HG03064 (cell line): ENCODE measurements at regions not wholly inside any gene's neighbourhood (a gene's known extent, or its start where the extent isn't known, plus 50 kb on each side); places are given as distances from the start of the nearest gene placed in this dataset.

Experiments used
- ATAC-seq: cut with Tn5 transposase; IDR thresholded peaks from one replicate; pipeline ENCODE4 v1.9.1; 2021; ENCODE audit warnings: low read depth; ENCODE audit not compliant: unreplicated experiment

GRCh38 chr3:117723825-117724224 is 1014.2 kb downstream of the TUSC7 start:
- no peak for ATAC-seq

DNA sequence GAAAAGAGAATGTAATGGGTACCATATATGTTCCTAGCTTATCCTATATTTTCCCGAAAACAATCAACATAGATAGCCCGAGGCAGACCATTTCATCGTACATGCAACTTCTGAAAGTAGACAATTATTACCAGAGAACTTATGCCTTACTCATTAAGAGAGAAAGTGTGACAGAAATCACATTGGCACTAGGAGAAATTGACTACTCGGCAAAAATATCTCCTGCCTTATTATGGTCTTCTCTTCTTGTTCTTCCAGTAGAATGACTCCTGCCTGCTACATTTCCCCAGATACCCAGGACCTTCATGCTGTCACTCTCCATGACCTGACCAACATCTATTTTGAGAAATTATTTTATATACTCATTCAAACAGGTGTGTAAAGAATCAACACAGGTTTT is 1015.7 kb downstream of the TUSC7 start:
- no peak for ATAC-seq

DNA sequence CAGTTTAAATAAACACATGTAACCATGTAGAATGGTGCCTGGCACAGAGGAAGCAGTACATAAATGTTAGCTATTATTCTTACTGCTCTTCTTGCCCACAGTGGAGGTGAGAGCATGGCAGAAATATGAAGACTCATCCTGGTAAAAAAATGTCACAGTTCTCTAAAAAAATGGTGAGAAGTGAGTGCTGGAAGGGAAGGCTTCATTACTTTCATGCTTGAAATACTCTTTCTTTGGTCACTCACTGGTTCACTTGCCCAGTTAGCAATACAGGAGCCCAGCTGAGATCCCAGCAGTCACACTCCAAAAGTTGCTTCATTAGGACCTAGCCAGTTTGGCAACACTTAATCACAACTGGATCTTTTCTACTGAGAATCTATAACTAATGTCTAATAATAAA is 1017.2 kb downstream of the TUSC7 start:
- ATAC-seq, result no peak

DNA sequence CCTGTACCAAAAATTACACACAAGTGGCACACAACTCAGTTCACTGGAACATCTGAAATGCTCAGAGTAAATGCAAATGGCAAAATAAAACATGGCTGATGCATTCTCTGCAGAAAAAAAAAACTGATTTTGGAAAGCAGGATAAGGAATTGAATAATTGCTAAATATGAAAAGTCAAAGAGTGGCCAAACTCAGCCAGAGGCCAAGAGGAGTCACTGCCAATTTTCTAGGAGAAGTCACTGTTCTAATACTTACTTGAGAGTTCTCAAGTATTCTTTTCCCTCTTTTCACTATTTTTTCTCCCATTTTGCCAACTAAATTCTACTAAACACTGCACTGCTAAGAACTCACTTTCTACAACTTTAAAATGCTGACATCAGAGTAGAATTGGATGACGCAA is 1018.6 kb downstream of the TUSC7 start:
- ATAC-seq, result no peak

- no peak for ATAC-seq
Measured at GRCh38 chr3:117734496-117734895, 1024.9 kb downstream of the TUSC7 start.

DNA sequence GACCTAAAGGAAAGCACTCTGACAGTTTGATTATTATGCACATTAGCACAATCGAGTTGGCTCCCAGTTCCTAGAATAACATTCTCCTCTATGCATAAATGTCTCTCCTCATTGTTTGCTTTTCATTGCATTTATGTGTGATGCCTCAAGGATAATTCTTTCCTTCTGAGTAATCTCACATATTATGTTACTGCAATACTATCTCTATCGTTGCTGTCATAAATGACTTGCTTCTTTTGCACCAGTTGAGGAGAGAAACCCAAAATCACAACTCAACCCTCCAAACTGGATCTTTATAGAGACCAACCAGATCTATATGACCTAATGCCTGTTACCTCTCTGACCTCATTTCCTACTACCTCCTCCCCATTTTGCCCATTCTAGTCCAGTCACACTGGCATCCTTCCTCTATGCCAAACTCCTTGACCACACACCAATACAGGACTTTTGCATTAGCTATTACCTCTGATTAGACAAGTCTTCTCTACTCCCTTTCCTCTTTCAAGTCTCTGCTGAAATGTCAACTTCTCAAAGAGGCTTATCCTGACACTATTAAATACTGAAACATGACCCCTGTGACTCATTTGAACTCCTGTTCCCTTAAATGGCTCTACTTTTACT is 1026.0 kb downstream of the TUSC7 start:
- ATAC-seq, result no peak

- ATAC-seq, result no peak
Measured at GRCh38 chr3:117736846-117737245, 1027.3 kb downstream of the TUSC7 start.

DNA sequence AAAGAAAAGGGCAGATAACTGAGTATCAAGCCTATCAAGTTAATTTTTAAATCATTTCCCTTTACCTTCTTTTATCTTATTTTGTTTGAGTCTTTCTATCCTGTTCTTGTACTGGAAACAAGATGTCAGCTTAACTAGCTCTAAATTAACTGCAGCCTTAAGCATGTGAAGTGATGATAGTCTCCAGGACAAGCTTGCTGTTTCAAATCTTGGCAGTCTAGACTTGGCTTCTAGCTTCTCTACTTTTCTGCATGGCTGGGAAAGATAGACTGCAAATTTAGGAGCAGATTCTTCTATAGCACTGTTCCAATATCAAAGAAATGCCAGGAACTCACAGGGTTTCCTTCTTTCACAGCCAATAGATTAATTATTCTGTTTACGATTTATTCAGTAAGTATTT is 1034.4 kb downstream of the TUSC7 start:
- no peak for ATAC-seq

DNA sequence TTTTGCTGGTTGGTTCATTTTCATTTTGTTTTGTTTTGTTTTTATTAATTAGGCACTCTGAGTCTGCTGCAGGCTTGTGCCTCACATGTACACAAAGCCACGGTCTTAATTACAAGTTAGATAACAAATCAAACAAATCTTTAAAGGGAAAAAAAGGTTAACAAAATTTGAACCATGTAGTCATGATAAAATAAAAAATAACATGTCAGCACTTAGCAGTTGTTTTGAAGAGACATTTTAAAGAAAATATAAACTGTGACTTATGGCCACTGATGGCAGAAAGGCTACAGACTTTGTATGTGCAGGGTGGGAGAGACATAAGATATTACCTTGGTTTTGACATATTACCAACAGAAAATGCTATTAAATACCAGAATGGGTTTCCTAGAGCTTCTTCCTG is 1035.4 kb downstream of the TUSC7 start:
- no peak for ATAC-seq

DNA sequence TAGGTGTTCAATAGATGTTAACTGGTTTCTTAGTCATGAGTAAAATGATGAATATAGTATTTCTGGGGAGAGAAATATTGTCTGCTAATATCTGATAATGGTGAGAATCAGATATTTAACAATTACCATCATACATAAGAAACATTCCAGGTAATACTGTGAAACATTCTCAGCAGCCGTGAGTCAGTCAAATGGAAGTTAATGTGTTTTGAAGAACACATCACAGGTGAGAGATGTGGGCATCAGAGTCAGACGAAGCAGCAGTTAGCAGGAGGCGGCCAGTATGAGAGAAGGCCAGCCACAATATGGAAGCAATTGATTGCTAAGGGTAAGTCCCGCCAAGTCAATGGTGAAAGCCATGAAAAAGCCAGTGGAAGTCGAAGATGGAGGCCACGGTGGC is 1035.9 kb downstream of the TUSC7 start:
- no peak for ATAC-seq

- ATAC-seq, result no peak
Measured at GRCh38 chr3:117746066-117746465, 1036.5 kb downstream of the TUSC7 start.

- no peak for ATAC-seq
Measured at GRCh38 chr3:117748131-117748530, 1038.6 kb downstream of the TUSC7 start.

- no peak for ATAC-seq
Measured at GRCh38 chr3:117750674-117751269, 1041.2 kb downstream of the TUSC7 start.

- no peak for ATAC-seq
Measured at GRCh38 chr3:117751651-117752050, 1042.1 kb downstream of the TUSC7 start.

GRCh38 chr3:117752984-117753717 is 1043.6 kb downstream of the TUSC7 start:
- no peak for ATAC-seq

- no peak for ATAC-seq
Measured at GRCh38 chr3:117754058-117754457, 1044.5 kb downstream of the TUSC7 start.

- ATAC-seq, result no peak
Measured at GRCh38 chr3:117754841-117755240, 1045.3 kb downstream of the TUSC7 start.

DNA sequence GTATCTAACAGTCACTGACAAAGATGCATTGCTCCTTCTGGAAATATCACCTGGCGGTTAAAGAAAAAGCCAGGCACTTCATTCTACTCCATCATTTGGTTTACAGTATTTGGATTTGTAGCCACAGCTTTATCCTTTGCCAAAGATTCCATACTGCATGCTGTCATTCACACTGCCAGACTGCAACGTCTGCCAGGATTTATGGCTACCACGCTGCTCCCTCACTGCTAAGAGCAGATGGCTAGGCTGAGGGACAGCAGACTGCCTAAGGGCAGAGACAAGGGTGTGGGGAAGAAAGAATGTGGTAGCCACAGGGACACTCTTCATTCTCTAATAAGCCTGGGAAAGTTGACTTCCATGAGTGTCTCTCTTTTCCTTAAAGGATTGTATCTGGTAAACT is 1047.0 kb downstream of the TUSC7 start:
- ATAC-seq, result no peak

DNA sequence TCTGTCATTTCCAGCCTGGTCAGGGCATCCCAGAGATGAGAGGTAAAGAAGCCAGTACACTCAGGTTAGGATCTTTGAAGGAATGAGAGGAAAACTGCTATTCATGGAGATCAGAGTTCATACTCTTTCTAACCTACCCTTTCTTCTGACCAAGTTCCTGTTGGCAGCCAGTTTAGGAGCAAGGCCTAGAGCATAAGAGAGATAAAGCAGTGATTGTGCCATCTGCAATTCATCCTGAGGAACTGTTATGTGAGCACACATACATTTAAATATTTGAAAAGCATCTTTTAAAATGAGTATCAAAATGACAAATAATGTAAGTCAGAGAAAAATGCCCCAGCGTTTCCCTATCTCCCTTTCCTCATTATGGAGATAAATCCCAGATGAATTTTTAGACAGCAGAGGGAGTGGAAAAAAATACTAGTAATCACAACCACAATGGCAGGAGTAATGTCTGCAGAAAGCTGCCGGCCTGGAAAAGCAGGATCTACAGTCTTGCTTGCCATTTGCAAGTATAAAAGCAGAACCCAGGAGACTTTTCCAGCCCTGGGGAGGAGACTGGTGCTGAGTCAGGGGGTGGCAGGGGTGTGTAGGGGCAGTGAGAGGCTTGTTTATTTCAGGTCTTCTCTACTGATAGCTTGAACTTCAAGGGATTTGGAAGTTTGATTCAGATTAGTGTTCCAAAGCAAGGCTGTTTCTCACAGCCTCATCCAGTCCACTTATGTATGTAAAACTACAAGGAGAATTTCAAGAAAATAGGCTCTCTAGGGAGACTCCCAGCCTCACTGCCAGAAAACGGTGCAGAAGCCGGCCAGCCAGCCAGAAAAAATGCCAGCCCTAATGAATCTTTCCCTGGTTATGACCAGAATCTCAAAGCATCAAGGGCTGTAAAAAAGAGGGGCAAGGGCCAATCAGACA is 1052.4 kb downstream of the TUSC7 start:
- ATAC-seq, result no peak

DNA sequence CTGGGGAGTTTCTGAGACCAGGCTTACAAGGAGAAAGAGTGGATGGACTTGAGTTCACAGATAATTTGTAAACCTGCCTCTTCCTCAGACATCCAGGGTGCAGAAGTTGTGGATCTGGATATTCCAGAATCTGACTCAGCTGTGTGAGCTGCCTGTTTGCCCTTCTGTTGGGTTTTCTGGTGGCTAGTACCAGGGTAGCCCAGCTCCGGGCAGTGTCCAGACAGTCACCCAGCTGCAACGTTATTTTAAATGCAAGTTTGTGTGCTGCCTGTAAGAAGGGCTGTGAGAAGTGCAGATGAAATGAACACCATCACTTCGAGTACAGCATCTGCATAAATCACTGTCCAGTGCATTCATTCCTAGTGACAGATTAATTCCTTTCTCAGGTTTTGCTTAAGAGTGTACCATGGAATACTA is 1053.0 kb downstream of the TUSC7 start:
- no peak for ATAC-seq

DNA sequence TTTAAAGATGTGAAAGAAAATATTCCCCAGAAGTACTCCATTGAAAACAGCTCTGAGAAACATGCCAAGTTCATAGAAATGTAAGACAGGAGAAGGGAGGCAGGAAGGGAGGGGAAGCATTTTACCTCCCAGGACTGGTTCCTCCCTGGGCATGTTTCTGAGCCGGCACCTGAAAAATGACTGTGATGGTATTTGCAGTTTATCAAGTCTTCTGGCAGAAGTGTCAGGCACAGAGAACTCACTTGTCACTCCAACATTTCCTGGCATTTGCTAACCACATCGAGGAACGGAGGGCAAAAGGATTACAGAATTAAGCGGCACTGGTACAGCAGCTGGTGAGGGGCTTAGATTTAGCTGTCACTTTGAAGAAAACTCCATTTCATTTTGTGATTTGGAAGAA is 1054.0 kb downstream of the TUSC7 start:
- ATAC-seq, result no peak
